WTC11 (cell line): ENCODE measurements at regions not wholly inside any gene's neighbourhood (a gene's known extent, or its start where the extent isn't known, plus 50 kb on each side); places are given as distances from the start of the nearest gene placed in this dataset.

Experiments used
- ATAC-seq: fragments of 200-7000 bp; cut with Tn5 transposase; 2 replicates; pipeline ENCODE4 v1.10.0; 2021; ENCODE audit warnings: mild to moderate bottlenecking, moderate library complexity
- CTCF ChIA-PET: fragments of 300-600 bp; sonication (Branson Sonifier 250); formaldehyde crosslinking; loops from one replicate; lab custom pipeline; 2021; ENCODE audit warnings: antibody characterized with exemption; lab: Charles Lee
- POLR2A ChIA-PET: fragments of 350-600 bp; sonication (Branson Sonifier 250); formaldehyde crosslinking; loops from one replicate; lab custom pipeline; 2021; ENCODE audit warnings: antibody characterized with exemption; lab: Charles Lee
- DNase-seq: peaks from one replicate; pipeline ENCODE4 v3.0.0; 2021; ENCODE audit warnings: low spot score
- H3K27ac Mint-ChIP-seq: 2 replicates; pipeline ENCODE4 v1.8.0; 2021; ENCODE audit warnings: mixed read lengths
- H3K27me3 Mint-ChIP-seq: 2 replicates; pipeline ENCODE4 v1.8.0; 2021; ENCODE audit warnings: low read depth, mild to moderate bottlenecking, moderate library complexity, mixed read lengths
- H3K36me3 Mint-ChIP-seq: 2 replicates; pipeline ENCODE4 v1.8.0; 2021; ENCODE audit warnings: mixed read lengths
- H3K4me1 Mint-ChIP-seq: 2 replicates; pipeline ENCODE4 v1.8.0; 2022; ENCODE audit warnings: mixed read lengths
- H3K4me3 Mint-ChIP-seq: 2 replicates; pipeline ENCODE4 v1.8.0; 2021; ENCODE audit warnings: mild to moderate bottlenecking, moderate library complexity, mixed read lengths
- H3K9me3 Mint-ChIP-seq: 2 replicates; pipeline ENCODE4 v1.8.0; 2021; ENCODE audit warnings: mixed read lengths
- ARID4B ChIP-seq: sonication (generic); formaldehyde crosslinking; IDR thresholded peaks from 2 replicates; pipeline ENCODE4 v1.8.0; 2023; ENCODE audit warnings: missing genetic modification reagents, mild to moderate bottlenecking, borderline replicate concordance
- ATF2 ChIP-seq: sonication (generic); formaldehyde crosslinking; IDR thresholded peaks from 2 replicates; pipeline ENCODE4 v1.8.1; 2022; ENCODE audit warnings: low read depth, missing genetic modification reagents, borderline replicate concordance
- CDX4 ChIP-seq: fragments of 250-450 bp; sonication (Bioruptor Pico); IDR thresholded peaks from 2 replicates; pipeline ENCODE4 v1.9.0; 2021; ENCODE audit warnings: moderate library complexity, mild to moderate bottlenecking, inconsistent platforms, borderline replicate concordance
- CTCF ChIP-seq: fragments of 200-600 bp; IDR thresholded peaks from 2 replicates; pipeline ENCODE4 v1.8.0; 2022; ENCODE audit warnings: antibody characterized with exemption
- E2F1 ChIP-seq: sonication (generic); formaldehyde crosslinking; IDR thresholded peaks from 2 replicates; pipeline ENCODE4 v1.8.0; 2022; ENCODE audit warnings: mild to moderate bottlenecking, missing genetic modification reagents
- ERG ChIP-seq: fragments of 250-450 bp; sonication (Bioruptor Pico); IDR thresholded peaks from 2 replicates; pipeline ENCODE4 v1.8.0; 2021; ENCODE audit warnings: mild to moderate bottlenecking
- ETV6 ChIP-seq: sonication (generic); formaldehyde crosslinking; IDR thresholded peaks from 2 replicates; pipeline ENCODE4 v1.8.1; 2022; ENCODE audit warnings: mild to moderate bottlenecking, missing genetic modification reagents
- FOXJ3 ChIP-seq: sonication (generic); formaldehyde crosslinking; IDR thresholded peaks from 2 replicates; pipeline ENCODE4 v1.9.0; 2021; ENCODE audit warnings: missing genetic modification reagents, mild to moderate bottlenecking, borderline replicate concordance
- GABPB1 ChIP-seq: sonication (generic); formaldehyde crosslinking; IDR thresholded peaks from 2 replicates; pipeline ENCODE4 v1.8.1; 2023; ENCODE audit warnings: mild to moderate bottlenecking, missing genetic modification reagents
- GRHL2 ChIP-seq: fragments of 250-450 bp; sonication (Bioruptor Pico); IDR thresholded peaks from 2 replicates; pipeline ENCODE4 v1.8.0; 2022; ENCODE audit warnings: mild to moderate bottlenecking, moderate library complexity; ENCODE audit not compliant: insufficient replicate concordance, severe bottlenecking
- IRF2 ChIP-seq: sonication (generic); formaldehyde crosslinking; IDR thresholded peaks from 2 replicates; pipeline ENCODE4 v1.8.0; 2022; ENCODE audit warnings: low read depth, missing genetic modification reagents, borderline replicate concordance
- MLX ChIP-seq: sonication (generic); formaldehyde crosslinking; IDR thresholded peaks from 2 replicates; pipeline ENCODE4 v1.8.1; 2023; ENCODE audit warnings: mild to moderate bottlenecking, missing genetic modification reagents, moderate library complexity
- MXD4 ChIP-seq: fragments of 250-450 bp; sonication (Bioruptor Pico); IDR thresholded peaks from 2 replicates; pipeline ENCODE4 v1.8.0; 2021; ENCODE audit warnings: mild to moderate bottlenecking, moderate library complexity, borderline replicate concordance
- NFE2L1 ChIP-seq: sonication (generic); formaldehyde crosslinking; IDR thresholded peaks from 2 replicates; pipeline ENCODE4 v1.8.1; 2023; ENCODE audit warnings: missing genetic modification reagents
- NFYB ChIP-seq: sonication (generic); formaldehyde crosslinking; conservative IDR thresholded peaks from 2 replicates; pipeline ENCODE4 v1.8.0; 2022; ENCODE audit warnings: low read depth, missing genetic modification reagents
- NR3C1 ChIP-seq: sonication (generic); formaldehyde crosslinking; conservative IDR thresholded peaks from 2 replicates; pipeline ENCODE4 v1.8.1; 2023; ENCODE audit warnings: low read depth, mild to moderate bottlenecking, missing genetic modification reagents
- PRRX2 ChIP-seq: fragments of 250-450 bp; sonication (Bioruptor Pico); IDR thresholded peaks from 2 replicates; pipeline ENCODE4 v1.8.0; 2021; ENCODE audit warnings: mild to moderate bottlenecking
- RORB ChIP-seq: fragments of 250-450 bp; sonication (Bioruptor Pico); IDR thresholded peaks from 2 replicates; pipeline ENCODE4 v1.9.0; 2021; ENCODE audit warnings: mild to moderate bottlenecking
- SMAD3 ChIP-seq: sonication (generic); formaldehyde crosslinking; IDR thresholded peaks from 2 replicates; pipeline ENCODE4 v1.8.0; 2022; ENCODE audit warnings: missing genetic modification reagents, mild to moderate bottlenecking, borderline replicate concordance
- TCF7 ChIP-seq: sonication (generic); formaldehyde crosslinking; IDR thresholded peaks from 2 replicates; pipeline ENCODE4 v1.8.0; 2022; ENCODE audit warnings: mild to moderate bottlenecking, low read depth, missing genetic modification reagents, moderate library complexity
- TEAD1 ChIP-seq: sonication (generic); formaldehyde crosslinking; IDR thresholded peaks from 2 replicates; pipeline ENCODE4 v1.8.0; 2022; ENCODE audit warnings: mild to moderate bottlenecking, missing genetic modification reagents
- TP53 ChIP-seq: sonication (generic); formaldehyde crosslinking; IDR thresholded peaks from 2 replicates; pipeline ENCODE4 v1.8.1; 2023; ENCODE audit warnings: mild to moderate bottlenecking, missing genetic modification reagents
- ZNF138 ChIP-seq: sonication (generic); formaldehyde crosslinking; conservative IDR thresholded peaks from 2 replicates; pipeline ENCODE4 v1.8.1; 2022; ENCODE audit warnings: mild to moderate bottlenecking, moderate library complexity, missing genetic modification reagents
- ZNF219 ChIP-seq: sonication (generic); formaldehyde crosslinking; IDR thresholded peaks from 2 replicates; pipeline ENCODE4 v1.8.0; 2023; ENCODE audit warnings: missing genetic modification reagents, mild to moderate bottlenecking, borderline replicate concordance
- ZNF416 ChIP-seq: fragments of 250-450 bp; sonication (Bioruptor Pico); IDR thresholded peaks from 2 replicates; pipeline ENCODE4 v1.9.0; 2021; ENCODE audit warnings: mild to moderate bottlenecking, inconsistent platforms

- H3K27ac Mint-ChIP-seq = no peak overlapping the region
- H3K4me1 Mint-ChIP-seq = no peaks in the 10 kb centered on the region
- no peak overlapping the region for H3K4me3 Mint-ChIP-seq
- ATAC-seq (no peak), DNase-seq (no peak)
- H3K36me3 Mint-ChIP-seq = no peaks in the 10 kb centered on the region
- H3K27me3 Mint-ChIP-seq = no peaks in the 10 kb centered on the region
- CTCF ChIA-PET = no interaction called here
- POLR2A ChIA-PET = no interaction called here
- H3K9me3 Mint-ChIP-seq = peaks cover 22% of the 10 kb centered on the region
- TF ChIP-seq CDX4 (CRISPR knock-in tag) (no peak), GABPB1 (CRISPR knock-in tag) (no peak), ZNF416 (no peak), GRHL2 (CRISPR knock-in tag) (no peak), ETV6 (CRISPR knock-in tag) (no peak), TP53 (CRISPR knock-in tag) (no peak), ZNF138 (CRISPR knock-in tag) (no peak), CTCF (no peak), NFYB (CRISPR knock-in tag) (no peak), SMAD3 (CRISPR knock-in tag) (no peak), MLX (CRISPR knock-in tag) (no peak), TCF7 (CRISPR knock-in tag) (no peak), ARID4B (CRISPR knock-in tag) (no peak), FOXJ3 (CRISPR knock-in tag) (no peak), MXD4 (no peak), NFE2L1 (CRISPR knock-in tag) (no peak), NR3C1 (no peak), IRF2 (CRISPR knock-in tag) (no peak)
- TF ChIP-seq, all 79 proteins: peak for 0
These were observed 618.5 kb downstream of the COL12A1 start for GRCh38 chr6:74587386-74587785.

GRCh38 chr6:74585753-74586152 is 620.1 kb downstream of the COL12A1 start:
- no peak overlapping the region for H3K4me3 Mint-ChIP-seq
- CTCF ChIA-PET = no interaction called here
- TF ChIP-seq E2F1 (CRISPR knock-in tag) (no peak), ZNF219 (CRISPR knock-in tag) (no peak), ATF2 (CRISPR knock-in tag) (no peak), ERG (CRISPR knock-in tag) (no peak), TEAD1 (CRISPR knock-in tag) (no peak), RORB (CRISPR knock-in tag) (no peak), PRRX2 (CRISPR knock-in tag) (no peak), NFYB (CRISPR knock-in tag) (no peak)

More at GRCh38 chr6:74585753-74586152, 620.1 kb downstream of the COL12A1 start:
- no peaks in the 10 kb centered on the region for H3K4me1 Mint-ChIP-seq
- peaks cover 12% of the 10 kb centered on the region for H3K9me3 Mint-ChIP-seq
- no peaks in the 10 kb centered on the region for H3K27me3 Mint-ChIP-seq
- no peaks in the 10 kb centered on the region for H3K36me3 Mint-ChIP-seq
- DNase-seq = no peak
- H3K27ac Mint-ChIP-seq = no peak overlapping the region
- ATAC-seq = no peak
- POLR2A ChIA-PET = no interaction called here
